ENCODE measurements at regions not wholly inside any gene's neighbourhood (a gene's known extent, or its start where the extent isn't known, plus 50 kb on each side); places are given as distances from the start of the nearest gene placed in this dataset.
"Not testable (repeated sequence)": the region's sequence is repeated elsewhere in the genome, so short reads cannot be mapped to it uniquely, and the experiment has no call there.

GRCh38 chr19:5290336-5291262, 50.0 kb downstream of the PTPRS start:
- DNase-seq, result no peak

- no peak for DNase-seq
These were observed 51.3 kb downstream of the PTPRS start for GRCh38 chr19:5289060-5289990.

GRCh38 chr19:5288347-5288739, 52.3 kb downstream of the PTPRS start:
- no peak for DNase-seq

GRCh38 chr19:5287066-5287465, 53.5 kb downstream of the PTPRS start:
- no peak for DNase-seq

- no peak for DNase-seq
These were observed 54.1 kb downstream of the PTPRS start for GRCh38 chr19:5286465-5287029.

- no peak for DNase-seq
These were observed 54.7 kb downstream of the PTPRS start for GRCh38 chr19:5285955-5286354.

- no peak for DNase-seq
These were observed 55.3 kb downstream of the PTPRS start for GRCh38 chr19:5285311-5285710.

GRCh38 chr19:5282901-5283300, 57.7 kb downstream of the PTPRS start:
- DNase-seq, result no peak

- no peak for DNase-seq
These were observed 59.0 kb downstream of the PTPRS start for GRCh38 chr19:5281588-5281987.

GRCh38 chr19:5275668-5276067, 64.9 kb downstream of the PTPRS start:
- DNase-seq, result not testable (repeated sequence)

- DNase-seq, result no peak
These were observed 66.8 kb downstream of the PTPRS start for GRCh38 chr19:5273782-5274181.

GRCh38 chr19:5271145-5271544, 69.5 kb downstream of the PTPRS start:
- no peak for DNase-seq

GRCh38 chr19:5269926-5270325, 70.7 kb downstream of the PTPRS start:
- DNase-seq, result no peak

GRCh38 chr19:5269279-5269678, 71.3 kb downstream of the PTPRS start:
- DNase-seq, result no peak

GRCh38 chr19:5268801-5269200, 71.8 kb downstream of the PTPRS start:
- no peak for DNase-seq

- DNase-seq, result no peak
These were observed 75.4 kb downstream of the PTPRS start for GRCh38 chr19:5265260-5265659.

GRCh38 chr19:5264453-5264852, 76.2 kb downstream of the PTPRS start:
- no peak for DNase-seq

- no peak for DNase-seq
These were observed 77.0 kb downstream of the PTPRS start for GRCh38 chr19:5263615-5264014.

GRCh38 chr19:5262721-5263120, 77.9 kb downstream of the PTPRS start:
- no peak for DNase-seq

GRCh38 chr19:5261156-5261890, 79.3 kb downstream of the PTPRS start:
- DNase-seq, result no peak

- DNase-seq, result no peak
These were observed 80.1 kb downstream of the PTPRS start for GRCh38 chr19:5260381-5260967.

GRCh38 chr19:5259750-5260149, 80.9 kb downstream of the PTPRS start:
- DNase-seq, result no peak

Measured in NCI-H510A (cell line).